OCI-LY3 (cell line): ENCODE measurements at regions not wholly inside any gene's neighbourhood (a gene's known extent, or its start where the extent isn't known, plus 50 kb on each side); places are given as distances from the start of the nearest gene placed in this dataset.
"Not testable (repeated sequence)": the region's sequence is repeated elsewhere in the genome, so short reads cannot be mapped to it uniquely, and the experiment has no call there.

Source experiments
- CTCF ChIP-seq: fragments of 200-600, 300-600 bp; sonication (generic); IDR thresholded peaks from 2 replicates; pipeline ENCODE4 v1.5.1; 2014; ENCODE audit warnings: antibody characterized with exemption, low read length, low read depth
- EZH2phosphoT487 ChIP-seq: fragments of 200-600 bp; shearing (Covaris generic); IDR thresholded peaks from 2 replicates; pipeline ENCODE4 v1.6.1; 2018; ENCODE audit warnings: antibody characterized with exemption, mixed run types, low read depth

- TF ChIP-seq CTCF, EZH2phosphoT487: not testable (repeated sequence)
Observed at GRCh38 chrX:1702557-1702956, 87.7 kb downstream of the ASMT start.
